ENCODE measurements at regions not wholly inside any gene's neighbourhood (a gene's known extent, or its start where the extent isn't known, plus 50 kb on each side); places are given as distances from the start of the nearest gene placed in this dataset.
A peak's percentile ranks its signal among the peaks of the same experiment; 100 is the strongest.

DNA sequence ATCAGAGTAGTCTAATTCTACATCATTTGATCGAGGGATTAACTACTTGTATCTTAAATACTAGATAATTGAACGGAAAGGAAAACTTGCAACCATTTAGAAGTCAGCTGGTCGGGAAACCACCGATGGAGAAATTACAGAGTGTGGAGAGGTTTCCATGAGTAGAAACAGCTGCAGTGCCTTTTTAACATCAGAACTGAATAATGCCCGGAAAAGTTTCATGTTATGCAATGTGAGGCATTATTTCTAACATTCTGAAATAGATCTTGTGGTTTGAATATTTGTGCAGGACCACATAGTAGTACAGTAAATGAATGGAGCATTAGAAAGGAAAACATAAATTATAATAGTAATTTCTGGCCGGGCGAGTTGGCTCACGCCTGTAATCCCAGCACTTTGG, 88.1 kb upstream of the RNF180 start:
- no peak overlapping the region for H3K27ac Mint-ChIP-seq (ENCODE audit: low read depth, unreplicated experiment)
- intact Hi-C loops (cut with micrococcal nuclease), result no loop called here
- POLR2A ChIA-PET, result no interaction called here
- H3K27me3 Mint-ChIP-seq (ENCODE audit: insufficient read depth, unreplicated experiment), result peaks cover 7% of the 10 kb centered on the region
- BruUV-seq (replicated peaks), result no TSS peak
- CTCF ChIA-PET, result interaction anchor here (1.1 to 1.4 kb wide), 2 partner anchors 23 to 131 kb away, joined by 3 to 8 read pairs; no protein-coding TSS in a partner anchor
- DNase-seq (ENCODE audit: unreplicated experiment), result no peak
- H3K4me3 Mint-ChIP-seq (ENCODE audit: unreplicated experiment), result no peak overlapping the region
- TF ChIP-seq, protein P1, sequence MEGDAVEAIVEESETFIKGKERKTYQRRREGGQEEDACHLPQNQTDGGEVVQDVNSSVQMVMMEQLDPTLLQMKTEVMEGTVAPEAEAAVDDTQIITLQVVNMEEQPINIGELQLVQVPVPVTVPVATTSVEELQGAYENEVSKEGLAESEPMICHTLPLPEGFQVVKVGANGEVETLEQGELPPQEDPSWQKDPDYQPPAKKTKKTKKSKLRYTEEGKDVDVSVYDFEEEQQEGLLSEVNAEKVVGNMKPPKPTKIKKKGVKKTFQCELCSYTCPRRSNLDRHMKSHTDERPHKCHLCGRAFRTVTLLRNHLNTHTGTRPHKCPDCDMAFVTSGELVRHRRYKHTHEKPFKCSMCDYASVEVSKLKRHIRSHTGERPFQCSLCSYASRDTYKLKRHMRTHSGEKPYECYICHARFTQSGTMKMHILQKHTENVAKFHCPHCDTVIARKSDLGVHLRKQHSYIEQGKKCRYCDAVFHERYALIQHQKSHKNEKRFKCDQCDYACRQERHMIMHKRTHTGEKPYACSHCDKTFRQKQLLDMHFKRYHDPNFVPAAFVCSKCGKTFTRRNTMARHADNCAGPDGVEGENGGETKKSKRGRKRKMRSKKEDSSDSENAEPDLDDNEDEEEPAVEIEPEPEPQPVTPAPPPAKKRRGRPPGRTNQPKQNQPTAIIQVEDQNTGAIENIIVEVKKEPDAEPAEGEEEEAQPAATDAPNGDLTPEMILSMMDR (IDR thresholded peaks at IDR 0.05; ENCODE audit: unreplicated experiment), result no peak
- no peaks in the 10 kb centered on the region for H3K4me1 Mint-ChIP-seq (ENCODE audit: insufficient read depth, unreplicated experiment)
- H3K36me3 Mint-ChIP-seq (ENCODE audit: insufficient read depth, unreplicated experiment), result no peaks in the 10 kb centered on the region
- no peaks in the 10 kb centered on the region for H3K9me3 Mint-ChIP-seq (ENCODE audit: unreplicated experiment)

DNA sequence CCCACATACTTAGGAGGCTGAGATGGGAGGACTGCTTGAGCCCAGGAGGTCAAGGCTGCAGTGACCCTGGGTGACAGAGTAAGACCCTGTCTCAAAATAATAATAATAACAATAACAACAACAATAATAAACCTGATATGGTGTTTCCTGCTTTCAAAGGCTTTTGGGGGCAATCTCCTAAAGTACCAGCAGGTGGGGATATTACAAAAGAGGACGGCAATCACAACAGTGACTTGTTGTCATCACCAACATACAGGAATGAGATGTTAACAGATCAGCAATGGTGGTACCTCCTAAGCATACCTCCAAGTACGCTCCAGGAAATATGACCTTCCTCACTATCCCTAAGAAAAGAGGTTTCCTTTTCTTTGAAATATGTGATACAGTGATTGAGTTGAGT, 91.1 kb upstream of the RNF180 start:
- POLR2A ChIA-PET, result no interaction called here
- no TSS peak for BruUV-seq (replicated peaks)
- CTCF ChIA-PET, result interaction anchor here (0.6 to 1.0 kb wide), 10 partner anchors 10 to 920 kb away, joined by 3 to 4 read pairs (median 3); no protein-coding TSS in a partner anchor

DNA sequence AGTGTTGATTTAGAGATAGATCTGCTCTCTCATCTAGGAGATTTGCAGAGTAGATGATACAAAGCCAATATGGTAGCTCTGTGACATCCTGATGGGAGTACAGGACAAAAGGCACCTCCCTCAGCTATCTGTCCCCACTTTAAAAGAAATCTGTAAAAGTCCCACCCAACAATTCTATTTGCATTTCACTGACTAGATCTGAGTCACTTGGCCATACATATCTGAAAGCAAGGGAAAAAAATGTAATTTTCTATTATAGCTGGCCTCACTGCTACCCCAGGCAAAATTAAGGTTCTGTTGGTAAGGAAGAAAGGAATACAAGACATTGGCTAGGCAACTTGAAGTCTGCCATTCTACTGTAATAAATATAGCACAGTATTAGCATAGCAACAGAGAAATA, 96.2 kb upstream of the RNF180 start:
- Mint-ChIP-seq H3K9me3 (ENCODE audit: unreplicated experiment) (no peaks in the 10 kb centered on the region), H3K27ac (ENCODE audit: low read depth, unreplicated experiment) (no peak overlapping the region), H3K36me3 (ENCODE audit: insufficient read depth, unreplicated experiment) (no peaks in the 10 kb centered on the region), H3K4me1 (ENCODE audit: insufficient read depth, unreplicated experiment) (no peaks in the 10 kb centered on the region), H3K27me3 (ENCODE audit: insufficient read depth, unreplicated experiment) (peaks cover 15% of the 10 kb centered on the region), H3K4me3 (ENCODE audit: unreplicated experiment) (no peak overlapping the region)
- BruUV-seq (replicated peaks), result no TSS peak
- CTCF ChIA-PET, result interaction anchor here (0.7 to 1.6 kb wide), 4 partner anchors 78 to 543 kb away, joined by 3 to 5 read pairs (median 4); no protein-coding TSS in a partner anchor
- TF ChIP-seq, protein P1 (IDR thresholded peaks at IDR 0.05; ENCODE audit: unreplicated experiment), result no peak
- intact Hi-C loops (cut with micrococcal nuclease), result no loop called here
- no peak for DNase-seq (ENCODE audit: unreplicated experiment)
- POLR2A ChIA-PET, result no interaction called here

More for the DNA sequence above, 91.1 kb upstream of the RNF180 start:
- H3K9me3 Mint-ChIP-seq (ENCODE audit: unreplicated experiment), result no peaks in the 10 kb centered on the region
- no peak overlapping the region for H3K27ac Mint-ChIP-seq (ENCODE audit: low read depth, unreplicated experiment)
- TF ChIP-seq, protein P1 (IDR thresholded peaks at IDR 0.05; ENCODE audit: unreplicated experiment), result peak; percentile 62
- peaks cover 15% of the 10 kb centered on the region for H3K27me3 Mint-ChIP-seq (ENCODE audit: insufficient read depth, unreplicated experiment)
- H3K4me1 Mint-ChIP-seq (ENCODE audit: insufficient read depth, unreplicated experiment), result no peaks in the 10 kb centered on the region
- H3K36me3 Mint-ChIP-seq (ENCODE audit: insufficient read depth, unreplicated experiment), result no peaks in the 10 kb centered on the region
- peak; percentile 53 for DNase-seq (ENCODE audit: unreplicated experiment)
- H3K4me3 Mint-ChIP-seq (ENCODE audit: unreplicated experiment), result no peak overlapping the region
- intact Hi-C loops (cut with micrococcal nuclease), result loop anchor here (1.0 kb wide), 3 partner anchors 70 to 538 kb away; no protein-coding TSS in a partner anchor

DNA sequence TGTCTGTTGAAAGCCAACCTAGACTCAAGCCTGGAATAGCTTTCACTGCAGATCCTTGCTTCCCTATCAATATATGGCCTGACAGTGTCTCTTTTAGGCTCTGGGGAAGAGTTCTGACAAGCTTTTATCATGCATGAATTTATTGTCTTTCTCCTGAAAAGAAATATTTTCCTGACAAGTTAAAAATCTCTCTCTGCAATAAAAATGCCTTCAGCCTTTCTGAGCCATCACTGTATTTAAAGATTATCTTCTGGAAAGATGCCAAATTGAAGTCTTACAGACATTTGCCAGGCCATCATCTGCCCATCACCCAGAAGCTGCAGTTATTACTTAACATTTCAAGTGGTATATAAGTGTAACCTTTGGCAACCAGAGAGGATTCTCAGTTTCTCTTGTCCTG, 88.1 kb upstream of the HTR1A start:
- ChIA-PET CTCF (interaction anchor here (2.2 kb wide), 1 partner anchor 9 kb away, joined by 9 read pairs; no protein-coding TSS in a partner anchor), POLR2A (no interaction called here)
- H3K4me1 Mint-ChIP-seq (ENCODE audit: insufficient read depth, unreplicated experiment), result no peaks in the 10 kb centered on the region
- intact Hi-C loops (cut with micrococcal nuclease), result no loop called here
- TF ChIP-seq, protein P1 (IDR thresholded peaks at IDR 0.05; ENCODE audit: unreplicated experiment), result no peak
- H3K27ac Mint-ChIP-seq (ENCODE audit: low read depth, unreplicated experiment), result no peak overlapping the region
- DNase-seq (ENCODE audit: unreplicated experiment), result no peak
- BruUV-seq (replicated peaks), result no TSS peak
- H3K9me3 Mint-ChIP-seq (ENCODE audit: unreplicated experiment), result peaks cover 22% of the 10 kb centered on the region
- H3K4me3 Mint-ChIP-seq (ENCODE audit: unreplicated experiment), result no peak overlapping the region
- H3K36me3 Mint-ChIP-seq (ENCODE audit: insufficient read depth, unreplicated experiment), result no peaks in the 10 kb centered on the region
- no peaks in the 10 kb centered on the region for H3K27me3 Mint-ChIP-seq (ENCODE audit: insufficient read depth, unreplicated experiment)

All from MCF 10A (cell line).